Left lung (tissue), 4 donors: ENCODE measurements at regions not wholly inside any gene's neighbourhood (a gene's known extent, or its start where the extent isn't known, plus 50 kb on each side); places are given as distances from the start of the nearest gene placed in this dataset.

Source experiments
- ATAC-seq: fragments of 200-7000 bp; cut with Tn5 transposase; one replicate; pipeline ENCODE4 v1.9.1; 2020; ENCODE audit warnings: moderate library complexity
- DNase-seq, 4 donors: peaks; one replicate each; pipeline ENCODE4 v3.0.0-alpha.2; 2013 to 2020
- H3K27ac ChIP-seq, 2 donors: fragments of 200-600 bp; sonication (generic) in 1 of 2; one replicate each; pipeline versions ENCODE4 v1.5.0 to v1.8.0; 2020 to 2021
- H3K27me3 ChIP-seq, 2 donors: fragments of 200-600 bp; sonication (generic) in 1 of 2; one replicate each; pipeline versions ENCODE4 v1.5.0 to v1.8.0; 2020 to 2021
- H3K36me3 ChIP-seq, 2 donors: fragments of 200-600 bp; sonication (generic) in 1 of 2; one replicate each; pipeline versions ENCODE4 v1.5.0 to v1.8.0; 2020 to 2021
- H3K4me1 ChIP-seq, 2 donors: fragments of 200-600 bp; one replicate each; pipeline ENCODE4 v1.8.0; 2021
- H3K4me3 ChIP-seq, 2 donors: fragments of 200-600 bp; sonication (generic) in 1 of 2; one replicate each; pipeline versions ENCODE4 v1.5.0 to v1.8.0; 2020 to 2021; ENCODE audit warnings: mild to moderate bottlenecking in 1 of 2
- H3K9me3 ChIP-seq, 2 donors: fragments of 200-600 bp; sonication (generic) in 1 of 2; one replicate each; pipeline versions ENCODE4 v1.5.0 to v1.8.0; 2020 to 2021
- intact Hi-C, 2 donors: fragments of 100-400 bp; cut with DNase I; formaldehyde crosslinking; loops; one replicate each; pipeline versions ENCODE4 v1.11.2 to v1.14.2; 2022
- TF ChIP-seq, protein P1 (sequence below), 2 donors: fragments of 200-600 bp; sonication (generic) in 1 of 2; IDR thresholded peaks; one replicate each; pipeline versions ENCODE4 v1.5.0 to v1.8.0; 2021; ENCODE audit warnings: antibody characterized with exemption in 2 of 2
- donor health status: DM: no; HTN: yes; CAD: no.
- donor health status: DM: no; HTN: no; CAD: no.

DNA sequence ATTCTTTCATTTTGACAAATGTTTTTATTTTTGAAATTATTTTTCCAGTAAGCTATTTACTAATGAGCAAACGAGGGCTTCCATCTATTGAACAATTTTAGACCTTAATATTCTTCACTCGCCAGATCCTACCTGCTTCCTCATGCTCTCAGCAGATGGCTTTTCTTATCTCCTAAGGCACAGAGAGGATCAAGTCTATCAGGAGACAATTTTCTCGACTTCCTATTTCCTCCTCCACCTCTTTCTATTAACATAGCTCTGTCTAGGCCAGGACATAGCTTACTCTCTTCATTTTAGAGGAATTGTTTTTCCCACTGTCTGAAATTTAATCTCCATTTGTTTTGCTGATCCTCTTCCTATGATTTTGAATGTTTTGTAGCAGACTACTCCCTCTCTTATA lies 87.0 kb upstream of the MAN1A1 start:
- Histone ChIP-seq H3K9me3 (peaks cover 0 to 3% of the 10 kb centered on the region in 2 donors), H3K4me3 (no peak overlapping the region), H3K36me3 (no peaks in the 10 kb centered on the region), H3K27me3 (no peaks in the 10 kb centered on the region), H3K4me1 (no peaks in the 10 kb centered on the region), H3K27ac (no peak overlapping the region)
- intact Hi-C loops, result no loop called here
- ATAC-seq (no peak), DNase-seq (no peak)
- TF ChIP-seq, protein P1, sequence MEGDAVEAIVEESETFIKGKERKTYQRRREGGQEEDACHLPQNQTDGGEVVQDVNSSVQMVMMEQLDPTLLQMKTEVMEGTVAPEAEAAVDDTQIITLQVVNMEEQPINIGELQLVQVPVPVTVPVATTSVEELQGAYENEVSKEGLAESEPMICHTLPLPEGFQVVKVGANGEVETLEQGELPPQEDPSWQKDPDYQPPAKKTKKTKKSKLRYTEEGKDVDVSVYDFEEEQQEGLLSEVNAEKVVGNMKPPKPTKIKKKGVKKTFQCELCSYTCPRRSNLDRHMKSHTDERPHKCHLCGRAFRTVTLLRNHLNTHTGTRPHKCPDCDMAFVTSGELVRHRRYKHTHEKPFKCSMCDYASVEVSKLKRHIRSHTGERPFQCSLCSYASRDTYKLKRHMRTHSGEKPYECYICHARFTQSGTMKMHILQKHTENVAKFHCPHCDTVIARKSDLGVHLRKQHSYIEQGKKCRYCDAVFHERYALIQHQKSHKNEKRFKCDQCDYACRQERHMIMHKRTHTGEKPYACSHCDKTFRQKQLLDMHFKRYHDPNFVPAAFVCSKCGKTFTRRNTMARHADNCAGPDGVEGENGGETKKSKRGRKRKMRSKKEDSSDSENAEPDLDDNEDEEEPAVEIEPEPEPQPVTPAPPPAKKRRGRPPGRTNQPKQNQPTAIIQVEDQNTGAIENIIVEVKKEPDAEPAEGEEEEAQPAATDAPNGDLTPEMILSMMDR (IDR thresholded peaks at IDR 0.05), result no peak

DNA sequence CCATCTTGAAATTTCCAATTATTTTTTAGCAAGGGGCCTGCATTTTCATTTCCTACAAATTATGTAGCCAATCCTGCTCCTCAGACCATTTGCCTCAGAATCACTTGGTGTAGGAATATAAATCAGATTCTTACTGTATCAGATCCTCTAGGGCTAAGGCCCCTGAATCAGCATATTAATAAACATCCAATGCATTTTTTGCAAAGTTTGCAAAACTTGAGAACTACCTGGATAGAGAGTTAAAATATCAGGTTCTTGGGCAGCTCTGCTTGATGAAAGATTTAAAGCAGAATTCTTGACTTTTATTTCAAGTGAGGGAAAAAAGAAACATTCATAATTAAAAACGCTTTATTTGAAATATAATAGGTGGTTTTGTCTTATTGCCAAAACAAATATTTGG lies 82.2 kb upstream of the MAN1A1 start:
- Histone ChIP-seq H3K27ac (no peak overlapping the region), H3K27me3 (no peaks in the 10 kb centered on the region), H3K4me3 (no peak overlapping the region), H3K36me3 (no peaks in the 10 kb centered on the region), H3K9me3 (no peaks in the 10 kb centered on the region), H3K4me1 (no peaks in the 10 kb centered on the region)
- TF ChIP-seq, protein P1 (IDR thresholded peaks at IDR 0.05), result no peak
- ATAC-seq (no peak), DNase-seq (no peak)
- intact Hi-C loops, result no loop called here

DNA sequence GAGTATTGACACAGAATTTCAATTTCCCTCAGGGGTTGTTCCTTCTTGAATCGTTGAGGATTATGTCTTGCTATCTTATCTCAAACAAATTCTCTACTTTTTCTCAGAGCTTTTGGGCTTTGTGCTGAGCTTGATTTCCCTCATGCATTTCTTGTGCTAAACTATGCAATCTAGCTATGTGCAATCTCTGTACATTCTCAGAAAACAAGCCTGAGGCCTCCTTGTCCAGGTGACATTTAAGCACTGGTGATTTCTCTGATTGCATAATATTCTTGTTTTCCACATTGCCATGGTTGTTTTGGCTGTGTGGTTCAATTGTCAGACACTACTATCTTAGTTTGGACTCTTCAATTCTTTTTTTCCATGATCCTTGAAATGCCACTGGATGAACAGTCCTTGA lies 81.2 kb upstream of the MAN1A1 start:
- intact Hi-C loops, result no loop called here
- DNase-seq, result no peak
- Histone ChIP-seq H3K9me3 (no peaks in the 10 kb centered on the region), H3K4me3 (no peak overlapping the region), H3K27me3 (no peaks in the 10 kb centered on the region), H3K36me3 (no peaks in the 10 kb centered on the region), H3K4me1 (no peaks in the 10 kb centered on the region), H3K27ac (no peak overlapping the region)
- no peak for ATAC-seq
- TF ChIP-seq, protein P1 (IDR thresholded peaks at IDR 0.05), result no peak

DNA sequence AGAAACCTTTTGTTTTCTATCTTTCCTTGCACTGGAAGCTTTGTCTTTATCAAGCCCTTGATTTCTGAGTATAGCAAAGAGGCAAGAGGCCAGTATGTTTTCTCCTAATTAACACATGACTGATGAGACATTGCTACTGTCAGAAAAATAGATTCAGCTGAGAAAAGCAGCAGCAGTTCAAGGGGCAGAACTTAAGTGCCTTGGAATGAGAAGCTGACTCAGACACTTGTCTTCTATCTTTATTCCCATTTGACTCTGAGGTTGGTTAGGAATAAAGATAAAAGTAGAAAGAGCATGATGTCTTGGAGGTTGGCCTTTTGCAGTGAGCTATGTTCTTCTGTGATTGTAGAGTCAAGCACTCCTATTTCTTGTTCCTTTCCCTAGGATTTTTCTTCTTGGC lies 79.1 kb upstream of the MAN1A1 start:
- H3K27ac ChIP-seq, result no peak overlapping the region
- no peaks in the 10 kb centered on the region for H3K36me3 ChIP-seq
- peaks cover 0 to 3% of the 10 kb centered on the region in 2 donors for H3K9me3 ChIP-seq
- no peaks in the 10 kb centered on the region for H3K27me3 ChIP-seq
- TF ChIP-seq, protein P1 (IDR thresholded peaks at IDR 0.05), result no peak
- no peak for DNase-seq
- intact Hi-C loops, result no loop called here
- no peaks in the 10 kb centered on the region for H3K4me1 ChIP-seq
- no peak for ATAC-seq
- H3K4me3 ChIP-seq, result no peak overlapping the region

DNA sequence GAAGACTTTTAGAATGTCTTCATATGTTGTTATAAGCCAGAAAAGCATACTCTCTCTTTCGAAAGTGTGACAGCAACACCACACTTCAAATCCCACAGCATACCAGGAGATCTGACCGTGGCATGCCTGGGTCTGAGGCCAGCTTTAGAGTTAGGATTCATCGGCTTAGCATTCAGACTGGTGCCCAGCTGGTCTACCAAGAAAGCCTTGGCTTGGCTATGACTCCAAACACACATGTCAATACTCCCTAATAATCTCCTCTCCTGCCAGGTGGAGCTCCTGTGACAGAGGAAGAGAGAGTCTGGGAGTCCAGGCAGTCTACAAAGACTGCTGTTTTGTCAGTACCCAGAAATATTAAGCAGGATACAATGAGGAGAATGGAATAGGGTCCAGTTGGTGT lies 77.1 kb upstream of the MAN1A1 start:
- no peak for ATAC-seq
- no peaks in the 10 kb centered on the region for H3K36me3 ChIP-seq
- TF ChIP-seq, protein P1 (IDR thresholded peaks at IDR 0.05), result no peak
- no peak overlapping the region for H3K27ac ChIP-seq
- H3K4me3 ChIP-seq, result no peak overlapping the region
- intact Hi-C loops, result no loop called here
- peaks cover 0 to 20% of the 10 kb centered on the region in 2 donors for H3K9me3 ChIP-seq
- no peaks in the 10 kb centered on the region for H3K4me1 ChIP-seq
- no peaks in the 10 kb centered on the region for H3K27me3 ChIP-seq
- no peak for DNase-seq
